Pancreas (tissue), 10 donors: ENCODE measurements at regions not wholly inside any gene's neighbourhood (a gene's known extent, or its start where the extent isn't known, plus 50 kb on each side); places are given as distances from the start of the nearest gene placed in this dataset.

ENCODE experiments used
- ATAC-seq, 4 donors: fragments of 200-7000 bp; cut with Tn5 transposase; one replicate each; pipeline versions ENCODE4 v1.8.0 to v1.9.1; 2020; ENCODE audit warnings: mild to moderate bottlenecking in 4 of 4, moderate library complexity in 4 of 4
- DNase-seq, 6 donors: peaks; one replicate each; pipeline ENCODE4 v3.0.0-alpha.2; 2020
- FAIRE-seq: peaks from 2 replicates; lab custom pipeline; 2012; peaks lifted over from hg19 to GRCh38; lab: Jason Lieb, UNC
- H3K27ac ChIP-seq, 4 donors: fragments of 200-600 bp; sonication (generic); 1 replicate in 3 of 4; 2 replicates in 1 of 4; pipeline versions ENCODE4 v1.5.0 to v1.8.0; 2020
- H3K27me3 ChIP-seq, 4 donors: fragments of 200-600 bp; one replicate each; pipeline ENCODE4 v1.8.0; 2021
- H3K36me3 ChIP-seq, 3 donors: fragments of 200-600 bp; sonication (generic) in 1 of 3; one replicate each; pipeline versions ENCODE4 v1.5.0 to v1.8.0; 2020 to 2021
- H3K4me1 ChIP-seq, 3 donors: fragments of 200-600 bp; one replicate each; pipeline ENCODE4 v1.8.0; 2021
- H3K4me3 ChIP-seq, 4 donors: fragments of 200-600 bp; sonication (generic) in 2 of 4; one replicate each; pipeline versions ENCODE4 v1.5.0 to v1.8.0; 2020 to 2021
- H3K9me3 ChIP-seq, 4 donors: fragments of 200-600 bp; one replicate each; pipeline ENCODE4 v1.8.0; 2021
- CTCF ChIP-seq, 4 donors: fragments of 200-600 bp; sonication (generic) in 3 of 4; IDR thresholded peaks; one replicate each; pipeline versions ENCODE4 v1.5.0 to v1.8.0; 2021; ENCODE audit warnings: antibody characterized with exemption in 4 of 4
- WGBS, 2 donors: extraction: QIAGEN DNeasy Blood & Tissue Kit; methylation state at CpG; one replicate each; pipeline ENCODE4 v1.1.7; 2013; 5-methylcytosine and 5-hydroxymethylcytosine counted together
- intact Hi-C, 3 donors: fragments of 100-400 bp; cut with DNase I; formaldehyde crosslinking; loops; one replicate each; pipeline versions ENCODE4 v1.11.1 to v1.14.2; 2022
- donor health status: healthy with polysubstance abuse.
- donor health status: DM: no; HTN: no; CAD: no; lungs with moderate emphysema.
- donor health status: DM: no; HTN: no; CAD: no.
- donor health status: control.
- donor health status: control.
- donor health status: Bipolar disorder and iron deficiency.
- donor health status: DM: yes; HTN: yes; CAD: no.
- donor health status: DM: no; HTN: no; CAD: no.
- donor health status: DM: no; HTN: no; CAD: no.
- donor health status: DM: yes; HTN: yes; CAD: no.

- DNase-seq (no peak), ATAC-seq (no peak), FAIRE-seq (no peak)
- Histone ChIP-seq H3K9me3 (no peaks in the 10 kb centered on the region), H3K27me3 (no peaks in the 10 kb centered on the region), H3K4me1 (no peaks in the 10 kb centered on the region), H3K36me3 (no peaks in the 10 kb centered on the region), H3K27ac (no peak overlapping the region), H3K4me3 (no peak overlapping the region)
- intact Hi-C loops, result no loop called here
- TF ChIP-seq CTCF (IDR thresholded peaks at IDR 0.05), result no peak
- 65 to 75% methylated on average over 9 of the region's 9 CpGs for WGBS, 2 donors
Observed at GRCh38 chr7:9189703-9190102, 756.3 kb downstream of the NXPH1 start.

GRCh38 chr7:9192969-9193368, 759.6 kb downstream of the NXPH1 start:
- ATAC-seq (no peak), FAIRE-seq (no peak), DNase-seq (no peak)
- no peak overlapping the region for H3K27ac ChIP-seq
- WGBS, 2 donors, result 39 to 48% methylated on average over 2 of the region's 2 CpGs
- intact Hi-C loops, result no loop called here
- no peaks in the 10 kb centered on the region for H3K36me3 ChIP-seq
- H3K4me3 ChIP-seq, result no peak overlapping the region
- TF ChIP-seq CTCF (IDR thresholded peaks at IDR 0.05), result no peak
- H3K4me1 ChIP-seq, result no peaks in the 10 kb centered on the region
- H3K27me3 ChIP-seq, result no peaks in the 10 kb centered on the region
- no peaks in the 10 kb centered on the region for H3K9me3 ChIP-seq

GRCh38 chr7:9200626-9201025, 767.2 kb downstream of the NXPH1 start:
- Histone ChIP-seq H3K27ac (no peak overlapping the region), H3K9me3 (no peaks in the 10 kb centered on the region), H3K4me3 (no peak overlapping the region), H3K36me3 (no peaks in the 10 kb centered on the region), H3K4me1 (no peaks in the 10 kb centered on the region), H3K27me3 (no peaks in the 10 kb centered on the region)
- 65 to 71% methylated on average over 4 of the region's 4 CpGs for WGBS, 2 donors
- ATAC-seq (no peak), FAIRE-seq (no peak), DNase-seq (no peak)
- no peak for TF ChIP-seq CTCF (IDR thresholded peaks at IDR 0.05)
- intact Hi-C loops, result no loop called here

GRCh38 chr7:9201928-9202327, 768.5 kb downstream of the NXPH1 start:
- Histone ChIP-seq H3K4me3 (no peak overlapping the region), H3K4me1 (no peaks in the 10 kb centered on the region), H3K27ac (no peak overlapping the region), H3K27me3 (no peaks in the 10 kb centered on the region), H3K36me3 (no peaks in the 10 kb centered on the region), H3K9me3 (no peaks in the 10 kb centered on the region)
- DNase-seq (no peak), ATAC-seq (no peak), FAIRE-seq (no peak)
- no peak for TF ChIP-seq CTCF (IDR thresholded peaks at IDR 0.05)
- intact Hi-C loops, result no loop called here
- WGBS, 2 donors, result 23 to 30% methylated on average over 2 of the region's 2 CpGs

- no peaks in the 10 kb centered on the region for H3K4me1 ChIP-seq
- H3K27me3 ChIP-seq, result no peaks in the 10 kb centered on the region
- H3K4me3 ChIP-seq, result no peak overlapping the region
- no peak for FAIRE-seq
- ATAC-seq, result no peak
- WGBS, 2 donors, result 30 to 35% methylated on average over 1 of the region's 1 CpG
- intact Hi-C loops, result no loop called here
- H3K9me3 ChIP-seq, result no peaks in the 10 kb centered on the region
- no peaks in the 10 kb centered on the region for H3K36me3 ChIP-seq
- no peak for TF ChIP-seq CTCF (IDR thresholded peaks at IDR 0.05)
- H3K27ac ChIP-seq, result no peak overlapping the region
- DNase-seq, result no peak
Observed at GRCh38 chr7:9204571-9204970, 771.2 kb downstream of the NXPH1 start.
